ENCODE measurements at regions not wholly inside any gene's neighbourhood (a gene's known extent, or its start where the extent isn't known, plus 50 kb on each side); places are given as distances from the start of the nearest gene placed in this dataset.
A peak's percentile ranks its signal among the peaks of the same experiment; 100 is the strongest.

DNA sequence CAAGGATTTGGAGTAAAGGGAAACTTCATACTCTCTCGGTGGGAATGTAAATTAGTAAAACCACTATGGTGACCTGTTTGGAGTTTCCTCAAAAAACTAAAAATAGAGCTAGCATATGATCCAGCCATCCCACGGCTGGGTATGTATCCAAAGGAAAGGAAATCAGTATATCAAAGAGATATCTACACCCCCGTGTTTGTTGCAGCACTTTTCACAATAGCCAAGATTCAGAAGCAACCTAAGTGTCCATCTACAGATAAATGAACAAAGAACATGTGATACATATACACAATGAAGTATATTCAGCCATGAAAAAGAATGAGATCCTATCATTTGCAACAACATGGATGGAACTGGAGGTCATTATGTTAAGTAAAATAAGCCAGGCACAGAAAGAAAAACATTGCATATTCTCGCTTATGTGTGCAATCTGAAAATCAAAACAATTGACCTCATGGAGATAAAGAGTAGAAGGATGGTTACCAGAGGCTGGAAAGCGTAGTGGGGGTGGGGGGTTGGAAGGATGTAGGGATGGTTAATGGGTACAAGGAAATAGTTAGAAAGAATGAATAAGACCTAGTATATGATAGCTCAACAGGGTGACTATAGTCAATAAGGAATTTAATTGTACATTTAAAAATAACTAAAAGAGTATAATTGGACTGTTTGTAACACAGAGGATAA lies 468.0 kb downstream of the BCAT1 start:
- ATAC-seq (ENCODE audit: low read depth), result no peak
- Histone ChIP-seq H3K4me1 (ENCODE audit: insufficient read depth, poor library complexity, severe bottlenecking) (no peaks in the 10 kb centered on the region), H3K36me3 (ENCODE audit: low read depth) (no peaks in the 10 kb centered on the region), H3K4me3 (ENCODE audit: severe bottlenecking) (no peak overlapping the region), H3K27me3 (ENCODE audit: insufficient read depth, poor library complexity, severe bottlenecking) (no peaks in the 10 kb centered on the region), H3K27ac (ENCODE audit: poor library complexity, severe bottlenecking) (no peak overlapping the region), H3K9me3 (ENCODE audit: severe bottlenecking) (no peaks in the 10 kb centered on the region)
- no peak for DNase-seq (ENCODE audit: low spot score)
- TF ChIP-seq, protein P1, sequence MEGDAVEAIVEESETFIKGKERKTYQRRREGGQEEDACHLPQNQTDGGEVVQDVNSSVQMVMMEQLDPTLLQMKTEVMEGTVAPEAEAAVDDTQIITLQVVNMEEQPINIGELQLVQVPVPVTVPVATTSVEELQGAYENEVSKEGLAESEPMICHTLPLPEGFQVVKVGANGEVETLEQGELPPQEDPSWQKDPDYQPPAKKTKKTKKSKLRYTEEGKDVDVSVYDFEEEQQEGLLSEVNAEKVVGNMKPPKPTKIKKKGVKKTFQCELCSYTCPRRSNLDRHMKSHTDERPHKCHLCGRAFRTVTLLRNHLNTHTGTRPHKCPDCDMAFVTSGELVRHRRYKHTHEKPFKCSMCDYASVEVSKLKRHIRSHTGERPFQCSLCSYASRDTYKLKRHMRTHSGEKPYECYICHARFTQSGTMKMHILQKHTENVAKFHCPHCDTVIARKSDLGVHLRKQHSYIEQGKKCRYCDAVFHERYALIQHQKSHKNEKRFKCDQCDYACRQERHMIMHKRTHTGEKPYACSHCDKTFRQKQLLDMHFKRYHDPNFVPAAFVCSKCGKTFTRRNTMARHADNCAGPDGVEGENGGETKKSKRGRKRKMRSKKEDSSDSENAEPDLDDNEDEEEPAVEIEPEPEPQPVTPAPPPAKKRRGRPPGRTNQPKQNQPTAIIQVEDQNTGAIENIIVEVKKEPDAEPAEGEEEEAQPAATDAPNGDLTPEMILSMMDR (IDR thresholded peaks at IDR 0.05; ENCODE audit: poor library complexity, severe bottlenecking), result no peak

DNA sequence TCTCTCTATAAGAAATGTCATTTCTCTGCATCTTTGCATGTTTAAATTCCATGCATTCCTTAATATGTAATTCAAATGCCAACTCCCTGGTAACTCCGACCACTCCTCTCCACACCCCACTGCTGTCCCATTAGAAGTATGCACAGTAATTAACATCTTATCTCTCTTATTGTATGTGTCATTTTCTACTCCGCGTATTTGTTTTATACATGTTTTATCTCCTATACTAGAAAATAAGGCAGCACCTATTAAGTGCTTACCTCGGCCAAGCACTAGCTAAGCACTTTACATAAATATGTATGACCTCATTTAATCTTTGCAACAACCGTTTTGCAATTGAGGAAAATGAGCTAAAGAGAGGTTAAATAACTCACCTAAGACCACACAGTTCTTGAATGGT lies 469.8 kb downstream of the BCAT1 start:
- H3K9me3 ChIP-seq (ENCODE audit: severe bottlenecking), result no peaks in the 10 kb centered on the region
- no peak overlapping the region for H3K27ac ChIP-seq (ENCODE audit: poor library complexity, severe bottlenecking)
- ATAC-seq (ENCODE audit: low read depth), result 0 out of 3 replicates have a peak, but pooled peaks have one; percentile 36
- no peaks in the 10 kb centered on the region for H3K27me3 ChIP-seq (ENCODE audit: insufficient read depth, poor library complexity, severe bottlenecking)
- no peaks in the 10 kb centered on the region for H3K36me3 ChIP-seq (ENCODE audit: low read depth)
- TF ChIP-seq, protein P1 (IDR thresholded peaks at IDR 0.05; ENCODE audit: poor library complexity, severe bottlenecking), result no peak
- no peak overlapping the region for H3K4me3 ChIP-seq (ENCODE audit: severe bottlenecking)
- no peaks in the 10 kb centered on the region for H3K4me1 ChIP-seq (ENCODE audit: insufficient read depth, poor library complexity, severe bottlenecking)
- no peak for DNase-seq (ENCODE audit: low spot score)

DNA sequence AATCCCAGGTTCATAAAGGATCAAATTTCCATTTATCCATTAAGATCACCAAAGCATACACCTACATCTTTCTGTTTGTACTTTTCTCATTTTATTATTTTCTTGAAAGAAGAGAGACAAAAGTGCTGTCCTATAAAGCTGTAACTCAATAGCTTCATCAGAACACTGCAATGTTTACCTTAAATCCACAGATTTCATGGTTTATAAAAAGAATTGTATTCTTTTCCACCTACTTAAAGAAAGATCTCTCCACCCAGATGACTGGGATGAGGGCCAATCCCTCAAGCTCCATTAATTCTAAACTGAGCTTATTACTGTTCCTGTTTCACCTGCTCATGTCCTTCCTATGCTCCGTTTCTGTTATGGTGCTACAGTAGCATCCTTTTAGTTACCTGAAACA lies 470.6 kb downstream of the BCAT1 start:
- TF ChIP-seq, protein P1 (IDR thresholded peaks at IDR 0.05; ENCODE audit: poor library complexity, severe bottlenecking), result no peak
- H3K4me3 ChIP-seq (ENCODE audit: severe bottlenecking), result no peak overlapping the region
- no peaks in the 10 kb centered on the region for H3K36me3 ChIP-seq (ENCODE audit: low read depth)
- H3K4me1 ChIP-seq (ENCODE audit: insufficient read depth, poor library complexity, severe bottlenecking), result no peaks in the 10 kb centered on the region
- no peaks in the 10 kb centered on the region for H3K9me3 ChIP-seq (ENCODE audit: severe bottlenecking)
- H3K27ac ChIP-seq (ENCODE audit: poor library complexity, severe bottlenecking), result no peak overlapping the region
- ATAC-seq (ENCODE audit: low read depth), result no peak
- DNase-seq (ENCODE audit: low spot score), result no peak
- no peaks in the 10 kb centered on the region for H3K27me3 ChIP-seq (ENCODE audit: insufficient read depth, poor library complexity, severe bottlenecking)

DNA sequence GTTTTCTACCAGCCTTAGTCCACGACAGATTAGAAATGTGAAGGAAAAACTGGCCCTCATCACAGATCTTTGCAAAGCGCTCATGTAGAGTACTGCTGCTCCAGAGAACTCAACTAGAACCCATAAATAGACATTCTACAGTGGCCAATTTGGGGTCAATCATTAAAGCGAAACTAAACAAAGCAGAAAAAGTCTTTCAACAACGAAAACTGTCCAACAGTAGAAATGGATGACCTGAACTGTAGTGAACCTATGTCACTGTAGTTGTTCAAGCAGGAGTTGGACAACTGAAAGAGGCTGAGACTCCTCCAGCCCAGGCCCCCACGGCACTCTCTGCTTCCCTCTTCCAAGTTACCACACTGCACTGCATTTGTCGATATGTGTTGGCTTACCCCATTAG lies 472.6 kb downstream of the BCAT1 start:
- Histone ChIP-seq H3K36me3 (ENCODE audit: low read depth) (no peaks in the 10 kb centered on the region), H3K27me3 (ENCODE audit: insufficient read depth, poor library complexity, severe bottlenecking) (no peaks in the 10 kb centered on the region)
- no peak for ATAC-seq (ENCODE audit: low read depth)

DNA sequence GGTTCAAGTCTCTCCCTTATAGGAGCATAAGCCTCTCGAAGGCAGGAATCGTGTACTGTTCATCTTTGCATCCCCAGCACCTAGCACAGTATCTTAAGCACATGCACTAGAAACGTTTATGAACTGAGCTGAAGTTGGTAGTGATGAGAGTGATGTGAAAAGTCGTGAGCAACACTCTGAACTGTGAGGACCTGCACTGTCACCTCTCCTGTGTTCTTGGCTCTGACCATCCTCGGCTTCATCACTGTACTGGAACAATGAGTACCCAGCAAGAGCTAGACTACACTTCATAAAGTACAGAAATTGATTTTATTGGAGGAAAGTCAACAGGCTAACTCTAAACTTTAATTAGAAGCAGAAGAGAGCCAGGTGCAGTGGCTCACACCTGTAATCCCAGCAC lies 473.6 kb downstream of the BCAT1 start:
- DNase-seq (ENCODE audit: low spot score), result no peak
- H3K4me3 ChIP-seq (ENCODE audit: severe bottlenecking), result no peak overlapping the region
- H3K36me3 ChIP-seq (ENCODE audit: low read depth), result no peaks in the 10 kb centered on the region
- no peaks in the 10 kb centered on the region for H3K9me3 ChIP-seq (ENCODE audit: severe bottlenecking)
- ATAC-seq (ENCODE audit: low read depth), result no peak
- TF ChIP-seq, protein P1 (IDR thresholded peaks at IDR 0.05; ENCODE audit: poor library complexity, severe bottlenecking), result no peak
- no peaks in the 10 kb centered on the region for H3K4me1 ChIP-seq (ENCODE audit: insufficient read depth, poor library complexity, severe bottlenecking)
- no peaks in the 10 kb centered on the region for H3K27me3 ChIP-seq (ENCODE audit: insufficient read depth, poor library complexity, severe bottlenecking)
- no peak overlapping the region for H3K27ac ChIP-seq (ENCODE audit: poor library complexity, severe bottlenecking)

More for the DNA sequence above, 472.6 kb downstream of the BCAT1 start:
- no peak overlapping the region for H3K4me3 ChIP-seq (ENCODE audit: severe bottlenecking)
- H3K4me1 ChIP-seq (ENCODE audit: insufficient read depth, poor library complexity, severe bottlenecking), result no peaks in the 10 kb centered on the region
- no peak for DNase-seq (ENCODE audit: low spot score)
- no peak overlapping the region for H3K27ac ChIP-seq (ENCODE audit: poor library complexity, severe bottlenecking)
- TF ChIP-seq, protein P1 (IDR thresholded peaks at IDR 0.05; ENCODE audit: poor library complexity, severe bottlenecking), result no peak
- H3K9me3 ChIP-seq (ENCODE audit: severe bottlenecking), result no peaks in the 10 kb centered on the region

Measured in RWPE2 (cell line).